SK-N-SH (cell line): ENCODE measurements at regions not wholly inside any gene's neighbourhood (a gene's known extent, or its start where the extent isn't known, plus 50 kb on each side); places are given as distances from the start of the nearest gene placed in this dataset.

Source experiments
- CHD2 ChIP-seq: fragments of 150-350 bp; IDR thresholded peaks from 2 replicates; pipeline ENCODE4 v1.6.1; 2018; ENCODE audit warnings: low read length; ENCODE audit not compliant: partially characterized antibody
- EP300 ChIP-seq, 2 experiments: IDR thresholded peaks; 2 replicates each; pipeline versions ENCODE4 v1.4.0 to v1.6.1; 2012; ENCODE audit warnings: borderline replicate concordance in 1 of 2, low read depth in 1 of 2, low read length in 1 of 2
- GABPA ChIP-seq: IDR thresholded peaks from 2 replicates; pipeline ENCODE4 v1.4.0; 2012; ENCODE audit warnings: low read depth, mild to moderate bottlenecking
- GATA2 ChIP-seq: sonication (generic); formaldehyde crosslinking; IDR thresholded peaks from 2 replicates; pipeline ENCODE4 v1.5.0; 2020; ENCODE audit warnings: mild to moderate bottlenecking, missing genetic modification reagents
- NFIC ChIP-seq: IDR thresholded peaks from 2 replicates; pipeline ENCODE4 v1.4.0; 2012; ENCODE audit warnings: borderline replicate concordance
- POLR2AphosphoS5 ChIP-seq: IDR thresholded peaks from 2 replicates; pipeline ENCODE4 v1.6.1; 2012; ENCODE audit warnings: low read depth, low read length
- RFX5 ChIP-seq: IDR thresholded peaks from 2 replicates; pipeline ENCODE4 v1.6.1; 2012; ENCODE audit warnings: mild to moderate bottlenecking, improper control_type of control experiment, low read length
- RXRA ChIP-seq: IDR thresholded peaks from 2 replicates; pipeline ENCODE4 v1.4.0; 2012; ENCODE audit warnings: low read depth, mild to moderate bottlenecking, borderline replicate concordance
- SIN3A ChIP-seq: IDR thresholded peaks from 2 replicates; pipeline ENCODE4 v1.6.1; 2012; ENCODE audit warnings: low read depth, mild to moderate bottlenecking, low read length, moderate library complexity, borderline replicate concordance
- TF ChIP-seq, protein P1 (sequence below): fragments of 200-600 bp; sonication (generic); IDR thresholded peaks from 2 replicates; pipeline ENCODE4 v1.6.1; 2017; ENCODE audit warnings: antibody characterized with exemption, mild to moderate bottlenecking, moderate library complexity
- TF ChIP-seq, protein P2 (sequence below): fragments of 150-350 bp; IDR thresholded peaks from 2 replicates; pipeline ENCODE4 v1.6.1; 2017; ENCODE audit warnings: antibody characterized with exemption, low read length, low read depth, borderline replicate concordance
- TF ChIP-seq, protein P3 (sequence below): IDR thresholded peaks from 2 replicates; pipeline ENCODE4 v1.6.1; 2012; ENCODE audit warnings: mild to moderate bottlenecking, low read depth, low read length, moderate library complexity

DNA sequence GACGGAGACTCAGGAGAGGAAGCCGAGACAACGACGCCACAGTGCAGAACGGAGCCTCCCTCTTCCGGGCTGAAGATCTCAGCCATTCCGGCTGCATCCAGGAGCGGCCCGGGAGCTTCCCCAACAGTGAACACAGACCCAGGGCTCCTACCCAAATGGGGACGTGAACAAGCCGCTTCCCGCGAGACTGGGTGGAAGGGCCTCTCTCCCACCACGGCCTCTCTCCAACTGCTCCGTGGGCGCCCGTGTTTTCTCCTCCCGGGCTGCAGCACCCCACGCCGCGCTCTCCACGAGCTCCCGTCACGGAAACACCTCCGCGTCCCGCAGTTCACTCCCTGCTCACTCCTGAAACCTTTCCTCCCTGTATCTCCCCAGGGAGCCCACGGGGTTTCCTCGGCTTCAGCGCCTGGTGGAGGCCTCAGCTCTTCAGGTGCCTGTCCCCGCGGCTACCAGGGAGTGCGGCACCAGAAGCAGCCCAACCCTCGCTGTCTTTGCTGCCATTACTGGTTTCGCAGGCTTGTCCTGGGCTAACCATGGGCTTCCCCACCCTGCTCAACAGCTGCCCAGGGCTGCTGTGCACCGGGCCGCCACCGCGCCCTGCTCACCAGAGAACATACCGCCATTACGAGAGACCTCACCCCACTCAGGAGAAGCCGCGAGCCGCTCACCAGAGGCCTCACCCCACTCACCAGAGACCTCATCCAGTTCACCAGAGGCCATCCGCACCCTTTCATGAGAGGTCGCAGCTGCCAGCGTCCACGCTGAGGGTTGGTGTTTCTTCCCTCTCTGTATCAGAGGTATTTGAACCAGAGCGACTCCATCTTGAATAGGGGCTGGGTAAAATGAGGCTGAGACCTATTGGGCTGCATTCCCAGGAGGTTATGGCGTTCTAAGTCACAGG, 922.8 kb downstream of the QKI start:
- TF ChIP-seq, protein P1, sequence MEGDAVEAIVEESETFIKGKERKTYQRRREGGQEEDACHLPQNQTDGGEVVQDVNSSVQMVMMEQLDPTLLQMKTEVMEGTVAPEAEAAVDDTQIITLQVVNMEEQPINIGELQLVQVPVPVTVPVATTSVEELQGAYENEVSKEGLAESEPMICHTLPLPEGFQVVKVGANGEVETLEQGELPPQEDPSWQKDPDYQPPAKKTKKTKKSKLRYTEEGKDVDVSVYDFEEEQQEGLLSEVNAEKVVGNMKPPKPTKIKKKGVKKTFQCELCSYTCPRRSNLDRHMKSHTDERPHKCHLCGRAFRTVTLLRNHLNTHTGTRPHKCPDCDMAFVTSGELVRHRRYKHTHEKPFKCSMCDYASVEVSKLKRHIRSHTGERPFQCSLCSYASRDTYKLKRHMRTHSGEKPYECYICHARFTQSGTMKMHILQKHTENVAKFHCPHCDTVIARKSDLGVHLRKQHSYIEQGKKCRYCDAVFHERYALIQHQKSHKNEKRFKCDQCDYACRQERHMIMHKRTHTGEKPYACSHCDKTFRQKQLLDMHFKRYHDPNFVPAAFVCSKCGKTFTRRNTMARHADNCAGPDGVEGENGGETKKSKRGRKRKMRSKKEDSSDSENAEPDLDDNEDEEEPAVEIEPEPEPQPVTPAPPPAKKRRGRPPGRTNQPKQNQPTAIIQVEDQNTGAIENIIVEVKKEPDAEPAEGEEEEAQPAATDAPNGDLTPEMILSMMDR: no peak
- TF ChIP-seq NFIC (no peak), RFX5 (no peak), SIN3A (no peak), CHD2 (no peak), GATA2 (CRISPR knock-in tag) (no peak), GABPA (no peak), RXRA (no peak), POLR2AphosphoS5 (no peak), EP300 (IDR thresholded peaks at IDR 0.05; ENCODE audit: borderline replicate concordance in 1 of 2, low read depth in 1 of 2, low read length in 1 of 2) (no peak)
- TF ChIP-seq, protein P2, sequence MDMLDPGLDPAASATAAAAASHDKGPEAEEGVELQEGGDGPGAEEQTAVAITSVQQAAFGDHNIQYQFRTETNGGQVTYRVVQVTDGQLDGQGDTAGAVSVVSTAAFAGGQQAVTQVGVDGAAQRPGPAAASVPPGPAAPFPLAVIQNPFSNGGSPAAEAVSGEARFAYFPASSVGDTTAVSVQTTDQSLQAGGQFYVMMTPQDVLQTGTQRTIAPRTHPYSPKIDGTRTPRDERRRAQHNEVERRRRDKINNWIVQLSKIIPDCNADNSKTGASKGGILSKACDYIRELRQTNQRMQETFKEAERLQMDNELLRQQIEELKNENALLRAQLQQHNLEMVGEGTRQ: no peak
- TF ChIP-seq, protein P3, sequence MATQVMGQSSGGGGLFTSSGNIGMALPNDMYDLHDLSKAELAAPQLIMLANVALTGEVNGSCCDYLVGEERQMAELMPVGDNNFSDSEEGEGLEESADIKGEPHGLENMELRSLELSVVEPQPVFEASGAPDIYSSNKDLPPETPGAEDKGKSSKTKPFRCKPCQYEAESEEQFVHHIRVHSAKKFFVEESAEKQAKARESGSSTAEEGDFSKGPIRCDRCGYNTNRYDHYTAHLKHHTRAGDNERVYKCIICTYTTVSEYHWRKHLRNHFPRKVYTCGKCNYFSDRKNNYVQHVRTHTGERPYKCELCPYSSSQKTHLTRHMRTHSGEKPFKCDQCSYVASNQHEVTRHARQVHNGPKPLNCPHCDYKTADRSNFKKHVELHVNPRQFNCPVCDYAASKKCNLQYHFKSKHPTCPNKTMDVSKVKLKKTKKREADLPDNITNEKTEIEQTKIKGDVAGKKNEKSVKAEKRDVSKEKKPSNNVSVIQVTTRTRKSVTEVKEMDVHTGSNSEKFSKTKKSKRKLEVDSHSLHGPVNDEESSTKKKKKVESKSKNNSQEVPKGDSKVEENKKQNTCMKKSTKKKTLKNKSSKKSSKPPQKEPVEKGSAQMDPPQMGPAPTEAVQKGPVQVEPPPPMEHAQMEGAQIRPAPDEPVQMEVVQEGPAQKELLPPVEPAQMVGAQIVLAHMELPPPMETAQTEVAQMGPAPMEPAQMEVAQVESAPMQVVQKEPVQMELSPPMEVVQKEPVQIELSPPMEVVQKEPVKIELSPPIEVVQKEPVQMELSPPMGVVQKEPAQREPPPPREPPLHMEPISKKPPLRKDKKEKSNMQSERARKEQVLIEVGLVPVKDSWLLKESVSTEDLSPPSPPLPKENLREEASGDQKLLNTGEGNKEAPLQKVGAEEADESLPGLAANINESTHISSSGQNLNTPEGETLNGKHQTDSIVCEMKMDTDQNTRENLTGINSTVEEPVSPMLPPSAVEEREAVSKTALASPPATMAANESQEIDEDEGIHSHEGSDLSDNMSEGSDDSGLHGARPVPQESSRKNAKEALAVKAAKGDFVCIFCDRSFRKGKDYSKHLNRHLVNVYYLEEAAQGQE: no peak
